ENCODE measurements at regions not wholly inside any gene's neighbourhood (a gene's known extent, or its start where the extent isn't known, plus 50 kb on each side); places are given as distances from the start of the nearest gene placed in this dataset.

- Histone ChIP-seq H3K9ac (ENCODE audit: low read length in 3 of 3) (no peak overlapping the region), H3K27ac (ENCODE audit: low read depth in 2 of 2, low read length in 2 of 2) (no peak overlapping the region), H3K36me3 (ENCODE audit: control insufficient read depth in 2 of 3, insufficient read depth in 3 of 3, low read length in 3 of 3) (no peaks in the 10 kb centered on the region), H3K9me3 (ENCODE audit: control insufficient read depth in 2 of 3, insufficient read depth in 1 of 3, low read length in 3 of 3) (no peaks in the 10 kb centered on the region), H3K4me3 (ENCODE audit: low read length in 3 of 3) (no peak overlapping the region), H3K27me3 (ENCODE audit: control insufficient read depth, insufficient read depth, low read length) (no peaks in the 10 kb centered on the region), H3K4me1 (ENCODE audit: control insufficient read depth in 2 of 3, insufficient read depth in 2 of 3, low read depth in 1 of 3, low read length in 3 of 3) (no peaks in the 10 kb centered on the region)
- FAIRE-seq (no peak), DNase-seq (no peak)
- TF ChIP-seq CTCF (IDR thresholded peaks at IDR 0.05; ENCODE audit: borderline replicate concordance, extremely low read depth, insufficient read depth), result no peak
- intact Hi-C loops (cut with DNase I), result no loop called here
Observed at GRCh38 chr21:38072489-38072888, 156.2 kb upstream of the KCNJ6 start.

GRCh38 chr21:38075833-38076587 lies 159.8 kb upstream of the KCNJ6 start:
- intact Hi-C loops (cut with DNase I), result no loop called here
- Histone ChIP-seq H3K36me3 (ENCODE audit: control insufficient read depth in 2 of 3, insufficient read depth in 3 of 3, low read length in 3 of 3) (no peaks in the 10 kb centered on the region), H3K9me3 (ENCODE audit: control insufficient read depth in 2 of 3, insufficient read depth in 1 of 3, low read length in 3 of 3) (no peaks in the 10 kb centered on the region), H3K4me3 (ENCODE audit: low read length in 3 of 3) (no peak overlapping the region), H3K27ac (ENCODE audit: low read depth in 2 of 2, low read length in 2 of 2) (no peak overlapping the region), H3K9ac (ENCODE audit: low read length in 3 of 3) (no peak overlapping the region), H3K4me1 (ENCODE audit: control insufficient read depth in 2 of 3, insufficient read depth in 2 of 3, low read depth in 1 of 3, low read length in 3 of 3) (no peaks in the 10 kb centered on the region), H3K27me3 (ENCODE audit: control insufficient read depth, insufficient read depth, low read length) (no peaks in the 10 kb centered on the region)
- no peak for FAIRE-seq
- no peak for TF ChIP-seq CTCF (IDR thresholded peaks at IDR 0.05; ENCODE audit: borderline replicate concordance, extremely low read depth, insufficient read depth)
- DNase-seq, result peak in 3 of 5 donors; percentile 49 to 88 (median 67)

GRCh38 chr21:38077569-38077968 lies 161.3 kb upstream of the KCNJ6 start:
- no peak for TF ChIP-seq CTCF (IDR thresholded peaks at IDR 0.05; ENCODE audit: borderline replicate concordance, extremely low read depth, insufficient read depth)
- intact Hi-C loops (cut with DNase I), result no loop called here
- no peak for FAIRE-seq
- DNase-seq, result peak in 1 of 5 donors; percentile 70
- Histone ChIP-seq H3K36me3 (ENCODE audit: control insufficient read depth in 2 of 3, insufficient read depth in 3 of 3, low read length in 3 of 3) (no peaks in the 10 kb centered on the region), H3K4me1 (ENCODE audit: control insufficient read depth in 2 of 3, insufficient read depth in 2 of 3, low read depth in 1 of 3, low read length in 3 of 3) (no peaks in the 10 kb centered on the region), H3K9me3 (ENCODE audit: control insufficient read depth in 2 of 3, insufficient read depth in 1 of 3, low read length in 3 of 3) (no peaks in the 10 kb centered on the region), H3K9ac (ENCODE audit: low read length in 3 of 3) (no peak overlapping the region), H3K4me3 (ENCODE audit: low read length in 3 of 3) (no peak overlapping the region), H3K27me3 (ENCODE audit: control insufficient read depth, insufficient read depth, low read length) (no peaks in the 10 kb centered on the region), H3K27ac (ENCODE audit: low read depth in 2 of 2, low read length in 2 of 2) (no peak overlapping the region)

GRCh38 chr21:38080888-38081287 lies 164.6 kb upstream of the KCNJ6 start:
- Histone ChIP-seq H3K27me3 (ENCODE audit: control insufficient read depth, insufficient read depth, low read length) (no peaks in the 10 kb centered on the region), H3K4me3 (ENCODE audit: low read length in 3 of 3) (no peak overlapping the region), H3K4me1 (ENCODE audit: control insufficient read depth in 2 of 3, insufficient read depth in 2 of 3, low read depth in 1 of 3, low read length in 3 of 3) (no peaks in the 10 kb centered on the region), H3K36me3 (ENCODE audit: control insufficient read depth in 2 of 3, insufficient read depth in 3 of 3, low read length in 3 of 3) (no peaks in the 10 kb centered on the region), H3K9ac (ENCODE audit: low read length in 3 of 3) (no peak overlapping the region), H3K9me3 (ENCODE audit: control insufficient read depth in 2 of 3, insufficient read depth in 1 of 3, low read length in 3 of 3) (no peaks in the 10 kb centered on the region), H3K27ac (ENCODE audit: low read depth in 2 of 2, low read length in 2 of 2) (no peak overlapping the region)
- intact Hi-C loops (cut with DNase I), result no loop called here
- TF ChIP-seq CTCF (IDR thresholded peaks at IDR 0.05; ENCODE audit: borderline replicate concordance, extremely low read depth, insufficient read depth), result no peak
- FAIRE-seq (no peak), DNase-seq (no peak)
